CD4-positive, CD25-positive, alpha-beta regulatory T cell (primary cell): ENCODE measurements at regions not wholly inside any gene's neighbourhood (a gene's known extent, or its start where the extent isn't known, plus 50 kb on each side); places are given as distances from the start of the nearest gene placed in this dataset.
"Not testable (repeated sequence)": the region's sequence is repeated elsewhere in the genome, so short reads cannot be mapped to it uniquely, and the experiment has no call there.

Experiments used
- ATAC-seq, 2 donors: fragments of 150-1000 bp; cut with Tn5 transposase; one replicate each; pipeline ENCODE4 v1.10.0; 2021; ENCODE audit warnings: low read depth in 2 of 2, moderate number of reproducible peaks in 2 of 2, moderate library complexity in 1 of 2
- DNase-seq, 3 donors: peaks; one replicate each; pipeline versions ENCODE4 v3.0.0 to v3.0.0-alpha.2; 2012 to 2022; ENCODE audit warnings: mixed read lengths in 1 of 3
- H3K27ac ChIP-seq: one replicate; pipeline ENCODE4 v1.7.0; 2013; ENCODE audit warnings: mild to moderate bottlenecking, low read length; ENCODE audit not compliant: insufficient read depth, poor library complexity, severe bottlenecking
- H3K27me3 ChIP-seq: one replicate; pipeline ENCODE4 v1.7.0; 2013; ENCODE audit warnings: low read length; ENCODE audit not compliant: control insufficient read depth, insufficient read depth
- H3K36me3 ChIP-seq: one replicate; pipeline ENCODE4 v1.7.0; 2013; ENCODE audit warnings: mild to moderate bottlenecking, low read length, moderate library complexity; ENCODE audit not compliant: control insufficient read depth, insufficient read depth
- H3K4me1 ChIP-seq: 2 replicates; pipeline ENCODE4 v1.7.0; 2013; ENCODE audit warnings: mild to moderate bottlenecking, low read length; ENCODE audit not compliant: insufficient read depth, control insufficient read depth, poor library complexity, severe bottlenecking
- H3K4me3 ChIP-seq: one replicate; pipeline ENCODE4 v1.7.0; 2013; ENCODE audit warnings: low read depth, mild to moderate bottlenecking, low read length, moderate library complexity
- H3K9me3 ChIP-seq, 2 experiments: 1 replicate in 1 of 2; 2 replicates in 1 of 2; pipeline ENCODE4 v1.7.0; 2013; ENCODE audit warnings: low read length in 2 of 2, mild to moderate bottlenecking in 1 of 2, moderate library complexity in 1 of 2; ENCODE audit not compliant: control insufficient read depth in 2 of 2
- H3K27ac Mint-ChIP-seq, 3 donors: one replicate each; pipeline ENCODE4 v1.8.0; 2020 to 2022; ENCODE audit warnings: mild to moderate bottlenecking in 3 of 3, mixed read lengths in 3 of 3, moderate library complexity in 2 of 3
- H3K27me3 Mint-ChIP-seq: one replicate; pipeline ENCODE4 v1.8.0; 2022; ENCODE audit warnings: mild to moderate bottlenecking, mixed read lengths
- H3K36me3 Mint-ChIP-seq: one replicate; pipeline ENCODE4 v1.8.0; 2020; ENCODE audit warnings: mixed read lengths
- H3K4me1 Mint-ChIP-seq, 4 donors: one replicate each; pipeline ENCODE4 v1.8.0; 2020 to 2022; ENCODE audit warnings: mixed read lengths in 4 of 4, mild to moderate bottlenecking in 1 of 4
- H3K4me3 Mint-ChIP-seq, 4 donors: one replicate each; pipeline ENCODE4 v1.8.0; 2020 to 2022; ENCODE audit warnings: mild to moderate bottlenecking in 4 of 4, mixed read lengths in 4 of 4, moderate library complexity in 3 of 4
- H3K9me3 Mint-ChIP-seq, 7 donors: one replicate each; pipeline ENCODE4 v1.8.0; 2020 to 2022; ENCODE audit warnings: mixed read lengths in 7 of 7, mild to moderate bottlenecking in 3 of 7, moderate library complexity in 2 of 7

GRCh38 chr3:162629372-162629771 is 1132.8 kb downstream of the OTOL1 start:
- no peak for DNase-seq
- H3K36me3 ChIP-seq, result no peaks in the 10 kb centered on the region
- Mint-ChIP-seq H3K27ac (no peak overlapping the region), H3K4me3 (no peak overlapping the region), H3K4me1 (no peaks in the 10 kb centered on the region), H3K36me3 (no peaks in the 10 kb centered on the region), H3K9me3 (peaks cover 0 to 7% (median 3%) of the 10 kb centered on the region in 7 donors), H3K27me3 (no peaks in the 10 kb centered on the region)
- H3K4me1 ChIP-seq, result no peaks in the 10 kb centered on the region
- no peak overlapping the region for H3K27ac ChIP-seq
- no peak overlapping the region for H3K4me3 ChIP-seq
- peaks cover 0 to 4% of the 10 kb centered on the region in 2 experiments for H3K9me3 ChIP-seq
- H3K27me3 ChIP-seq, result no peaks in the 10 kb centered on the region
- no peak for ATAC-seq

- Histone ChIP-seq H3K36me3 (no peaks in the 10 kb centered on the region), H3K4me1 (no peaks in the 10 kb centered on the region), H3K27ac (no peak overlapping the region), H3K9me3 (peaks cover 5 to 6% of the 10 kb centered on the region in 2 experiments), H3K27me3 (no peaks in the 10 kb centered on the region), H3K4me3 (no peak overlapping the region)
- H3K4me1 Mint-ChIP-seq, result no peaks in the 10 kb centered on the region
- DNase-seq (no peak), ATAC-seq (no peak)
- H3K36me3 Mint-ChIP-seq, result no peaks in the 10 kb centered on the region
- H3K9me3 Mint-ChIP-seq, result peaks cover 0 to 16% (median 5%) of the 10 kb centered on the region in 7 donors
- H3K4me3 Mint-ChIP-seq, result no peak overlapping the region
- no peaks in the 10 kb centered on the region for H3K27me3 Mint-ChIP-seq
- H3K27ac Mint-ChIP-seq, result no peak overlapping the region
Observed at GRCh38 chr3:162632672-162633071, 1136.1 kb downstream of the OTOL1 start.

GRCh38 chr3:162640208-162640607 is 1143.6 kb downstream of the OTOL1 start:
- H3K4me1 Mint-ChIP-seq, ATAC-seq, H3K27me3 Mint-ChIP-seq, H3K4me3 ChIP-seq, DNase-seq, H3K27me3 ChIP-seq, H3K36me3 ChIP-seq, H3K4me1 ChIP-seq, H3K36me3 Mint-ChIP-seq, H3K27ac Mint-ChIP-seq, H3K4me3 Mint-ChIP-seq, H3K27ac ChIP-seq: not testable (repeated sequence)
- H3K9me3 Mint-ChIP-seq, result peaks cover 0 to 11% (median 0%) of the 10 kb centered on the region in 7 donors
- peaks cover 0 to 10% of the 10 kb centered on the region in 2 experiments for H3K9me3 ChIP-seq

GRCh38 chr3:162641317-162641716 is 1144.7 kb downstream of the OTOL1 start:
- Histone ChIP-seq H3K4me1 (no peaks in the 10 kb centered on the region), H3K4me3 (no peak overlapping the region), H3K36me3 (no peaks in the 10 kb centered on the region), H3K9me3 (peaks cover 0 to 4% of the 10 kb centered on the region in 2 experiments), H3K27me3 (no peaks in the 10 kb centered on the region), H3K27ac (no peak overlapping the region)
- ATAC-seq, result no peak
- no peak overlapping the region for H3K4me3 Mint-ChIP-seq
- H3K27me3 Mint-ChIP-seq, result no peaks in the 10 kb centered on the region
- peaks cover 0 to 11% (median 0%) of the 10 kb centered on the region in 7 donors for H3K9me3 Mint-ChIP-seq
- no peak overlapping the region for H3K27ac Mint-ChIP-seq
- H3K36me3 Mint-ChIP-seq, result no peaks in the 10 kb centered on the region
- no peak for DNase-seq
- no peaks in the 10 kb centered on the region for H3K4me1 Mint-ChIP-seq

GRCh38 chr3:162641907-162642306 is 1145.3 kb downstream of the OTOL1 start:
- Mint-ChIP-seq H3K27me3 (no peaks in the 10 kb centered on the region), H3K4me3 (no peak overlapping the region), H3K36me3 (no peaks in the 10 kb centered on the region), H3K4me1 (no peaks in the 10 kb centered on the region), H3K9me3 (peaks cover 0 to 13% (median 3%) of the 10 kb centered on the region in 7 donors), H3K27ac (no peak overlapping the region)
- Histone ChIP-seq H3K4me1 (no peaks in the 10 kb centered on the region), H3K9me3 (peaks cover 0 to 4% of the 10 kb centered on the region in 2 experiments), H3K4me3 (no peak overlapping the region), H3K27me3 (no peaks in the 10 kb centered on the region), H3K36me3 (no peaks in the 10 kb centered on the region), H3K27ac (no peak overlapping the region)
- ATAC-seq (no peak), DNase-seq (no peak)

DNA sequence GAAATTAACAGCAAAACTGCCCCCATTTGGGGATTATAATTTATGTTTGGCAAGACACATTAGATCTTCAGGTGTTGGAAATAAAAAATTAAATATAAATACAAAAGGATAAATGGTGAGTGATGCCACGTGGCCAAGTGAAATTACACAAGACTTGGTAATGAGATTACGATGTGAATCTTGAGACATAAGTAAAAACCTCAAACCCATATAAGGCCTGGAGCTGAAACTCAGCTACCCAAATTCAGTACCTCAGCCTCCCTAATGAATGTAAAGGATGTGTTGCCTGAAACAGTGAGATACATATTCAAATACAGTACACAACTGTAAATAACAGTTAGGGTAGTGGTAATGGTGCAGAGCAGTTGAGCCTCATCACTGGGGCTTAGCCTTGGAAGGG is 1146.6 kb downstream of the OTOL1 start:
- Histone ChIP-seq H3K4me1 (no peaks in the 10 kb centered on the region), H3K4me3 (no peak overlapping the region), H3K27me3 (no peaks in the 10 kb centered on the region), H3K9me3 (peaks cover 0 to 5% of the 10 kb centered on the region in 2 experiments), H3K36me3 (no peaks in the 10 kb centered on the region), H3K27ac (no peak overlapping the region)
- Mint-ChIP-seq H3K4me3 (no peak overlapping the region), H3K9me3 (peaks cover 1 to 11% (median 4%) of the 10 kb centered on the region in 7 donors), H3K4me1 (no peaks in the 10 kb centered on the region), H3K27ac (no peak overlapping the region), H3K27me3 (no peaks in the 10 kb centered on the region), H3K36me3 (no peaks in the 10 kb centered on the region)
- ATAC-seq, result no peak
- no peak for DNase-seq

DNA sequence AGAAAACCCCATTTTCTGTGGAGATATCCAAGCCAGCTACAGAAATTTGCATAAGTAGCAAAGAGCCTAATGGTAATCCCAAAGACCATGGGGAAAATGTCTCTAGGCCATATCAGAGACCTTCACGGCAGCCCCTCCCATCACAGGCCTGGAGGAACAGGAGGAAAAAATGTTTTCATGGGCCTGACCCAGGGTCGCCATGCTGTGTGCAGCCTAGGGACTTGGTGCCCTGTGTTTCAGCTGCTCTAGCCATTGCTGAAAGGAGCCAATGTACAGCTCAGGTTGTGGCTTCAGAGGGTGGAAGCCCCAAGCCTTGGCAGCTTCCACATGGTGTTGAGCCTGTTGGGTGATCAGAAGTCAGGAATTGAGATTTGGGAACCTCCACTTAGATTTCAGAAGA is 1150.7 kb downstream of the OTOL1 start:
- H3K4me3 ChIP-seq, result no peak overlapping the region
- H3K27me3 ChIP-seq, result no peaks in the 10 kb centered on the region
- no peaks in the 10 kb centered on the region for H3K4me1 ChIP-seq
- ATAC-seq, result no peak
- no peak overlapping the region for H3K27ac Mint-ChIP-seq
- H3K27me3 Mint-ChIP-seq, result no peaks in the 10 kb centered on the region
- H3K27ac ChIP-seq, result no peak overlapping the region
- H3K9me3 ChIP-seq, result peaks cover 0 to 5% of the 10 kb centered on the region in 2 experiments
- peaks cover 3 to 14% (median 10%) of the 10 kb centered on the region in 7 donors for H3K9me3 Mint-ChIP-seq
- H3K4me3 Mint-ChIP-seq, result no peak overlapping the region
- no peaks in the 10 kb centered on the region for H3K36me3 Mint-ChIP-seq
- no peaks in the 10 kb centered on the region for H3K4me1 Mint-ChIP-seq
- no peaks in the 10 kb centered on the region for H3K36me3 ChIP-seq
- no peak for DNase-seq

- peaks cover 0 to 28% (median 10%) of the 10 kb centered on the region in 7 donors for H3K9me3 Mint-ChIP-seq
- ATAC-seq (no peak), DNase-seq (no peak)
- Histone ChIP-seq H3K27me3 (no peaks in the 10 kb centered on the region), H3K9me3 (no peaks in the 10 kb centered on the region), H3K27ac (no peak overlapping the region), H3K4me1 (no peaks in the 10 kb centered on the region), H3K36me3 (no peaks in the 10 kb centered on the region), H3K4me3 (no peak overlapping the region)
- H3K27me3 Mint-ChIP-seq, result no peaks in the 10 kb centered on the region
- no peaks in the 10 kb centered on the region for H3K36me3 Mint-ChIP-seq
- H3K4me1 Mint-ChIP-seq, result no peaks in the 10 kb centered on the region
- no peak overlapping the region for H3K27ac Mint-ChIP-seq
- H3K4me3 Mint-ChIP-seq, result no peak overlapping the region
Observed at GRCh38 chr3:162658003-162658402, 1161.4 kb downstream of the OTOL1 start.
